Fibroblast of lung (primary cell): ENCODE measurements at regions not wholly inside any gene's neighbourhood (a gene's known extent, or its start where the extent isn't known, plus 50 kb on each side); places are given as distances from the start of the nearest gene placed in this dataset.

ENCODE experiments used
- EZH2 ChIP-seq: IDR thresholded peaks from 2 replicates; pipeline ENCODE4 v1.5.1; 2012; ENCODE audit warnings: low read length, control low read depth, mild to moderate bottlenecking; ENCODE audit errors: missing control alignments
- TF ChIP-seq, protein P1 (sequence below), 2 donors: IDR thresholded peaks in 1 of 2; conservative IDR thresholded peaks in 1 of 2; 1 replicate in 1 of 2; 2 replicates in 1 of 2; pipeline ENCODE4 v1.5.1; 2011 to 2012; ENCODE audit warnings: low read length in 2 of 2, control low read depth in 1 of 2, inconsistent platforms in 1 of 2, low read depth in 1 of 2, mild to moderate bottlenecking in 1 of 2

DNA sequence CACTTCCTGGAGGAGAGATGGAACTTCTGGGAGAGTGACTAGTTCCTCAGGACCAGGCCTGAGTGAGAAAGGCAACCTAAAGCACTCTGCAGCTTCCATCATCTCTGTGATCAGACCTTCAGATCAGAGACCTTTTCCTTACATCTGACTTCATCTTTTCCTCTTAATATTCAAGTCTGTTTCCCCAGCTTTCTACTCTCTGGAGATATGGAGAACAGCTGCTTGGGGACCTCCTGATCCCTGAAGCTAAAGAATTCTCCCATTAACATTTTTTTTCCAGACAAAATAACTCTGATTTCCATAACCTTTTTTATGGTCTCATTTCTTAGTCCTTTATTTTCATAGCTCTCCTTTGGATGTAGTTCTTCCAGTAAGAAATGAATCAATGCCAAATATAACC is 133.4 kb upstream of the FNDC3A start:
- TF ChIP-seq, protein P1, sequence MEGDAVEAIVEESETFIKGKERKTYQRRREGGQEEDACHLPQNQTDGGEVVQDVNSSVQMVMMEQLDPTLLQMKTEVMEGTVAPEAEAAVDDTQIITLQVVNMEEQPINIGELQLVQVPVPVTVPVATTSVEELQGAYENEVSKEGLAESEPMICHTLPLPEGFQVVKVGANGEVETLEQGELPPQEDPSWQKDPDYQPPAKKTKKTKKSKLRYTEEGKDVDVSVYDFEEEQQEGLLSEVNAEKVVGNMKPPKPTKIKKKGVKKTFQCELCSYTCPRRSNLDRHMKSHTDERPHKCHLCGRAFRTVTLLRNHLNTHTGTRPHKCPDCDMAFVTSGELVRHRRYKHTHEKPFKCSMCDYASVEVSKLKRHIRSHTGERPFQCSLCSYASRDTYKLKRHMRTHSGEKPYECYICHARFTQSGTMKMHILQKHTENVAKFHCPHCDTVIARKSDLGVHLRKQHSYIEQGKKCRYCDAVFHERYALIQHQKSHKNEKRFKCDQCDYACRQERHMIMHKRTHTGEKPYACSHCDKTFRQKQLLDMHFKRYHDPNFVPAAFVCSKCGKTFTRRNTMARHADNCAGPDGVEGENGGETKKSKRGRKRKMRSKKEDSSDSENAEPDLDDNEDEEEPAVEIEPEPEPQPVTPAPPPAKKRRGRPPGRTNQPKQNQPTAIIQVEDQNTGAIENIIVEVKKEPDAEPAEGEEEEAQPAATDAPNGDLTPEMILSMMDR (conservative IDR thresholded peaks at IDR 0.05 in 1 of 2, IDR thresholded peaks at IDR 0.05 in 1 of 2; ENCODE audit: low read depth in 1 of 2, low read length in 2 of 2), result no peak
- no peak for TF ChIP-seq EZH2
